NCI-H1092 treated with DMSO at 0.1 percent for 48 hours (cell line): ENCODE measurements at regions not wholly inside any gene's neighbourhood (a gene's known extent, or its start where the extent isn't known, plus 50 kb on each side); places are given as distances from the start of the nearest gene placed in this dataset.
"Not testable (repeated sequence)": the region's sequence is repeated elsewhere in the genome, so short reads cannot be mapped to it uniquely, and the experiment has no call there.

Experiments
- DNase-seq: peaks from one replicate; lab custom pipeline; 2025; lab: John Stamatoyannopoulos, UW

DNA sequence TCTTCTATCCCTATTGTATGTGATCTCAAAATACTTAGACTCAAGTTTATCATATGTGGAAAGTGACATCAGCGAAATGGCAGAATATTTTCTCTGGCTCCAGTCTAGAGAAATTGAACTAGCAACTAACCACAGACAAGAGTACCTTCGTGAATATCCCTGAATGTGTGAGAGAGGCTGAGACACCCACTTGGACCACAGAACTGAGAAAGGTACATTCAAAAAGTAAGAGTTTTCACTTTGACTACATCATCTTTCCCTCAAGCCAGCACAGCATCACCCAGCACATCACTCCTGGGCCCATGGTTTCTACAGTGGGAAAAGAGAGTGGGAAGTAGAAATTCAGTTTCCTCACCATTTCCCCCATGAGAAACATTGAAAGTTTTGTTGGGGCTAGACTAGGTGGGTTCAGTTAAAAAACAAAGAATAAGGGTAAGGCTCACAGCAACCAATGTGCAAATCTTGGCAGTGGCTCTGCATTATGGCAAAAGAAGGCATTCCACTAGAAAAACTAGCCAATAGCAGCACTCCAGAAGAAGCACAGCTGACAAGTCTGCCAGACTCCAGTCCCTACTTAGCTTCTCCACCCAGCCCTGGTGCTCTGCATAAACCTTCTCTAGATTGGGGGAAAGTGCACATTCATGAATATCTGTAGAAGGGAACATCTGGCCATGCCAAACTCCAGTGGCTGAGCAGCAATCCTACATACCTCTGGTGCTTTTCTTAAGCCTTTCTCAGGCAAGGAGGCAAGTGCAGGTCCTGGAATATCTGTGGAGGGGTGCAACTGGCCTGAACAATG, 225.6 kb upstream of the VLDLR start:
- DNase-seq = no peak

GRCh38 chr9:2396622-2397285, 224.8 kb upstream of the VLDLR start:
- DNase-seq = no peak

DNA sequence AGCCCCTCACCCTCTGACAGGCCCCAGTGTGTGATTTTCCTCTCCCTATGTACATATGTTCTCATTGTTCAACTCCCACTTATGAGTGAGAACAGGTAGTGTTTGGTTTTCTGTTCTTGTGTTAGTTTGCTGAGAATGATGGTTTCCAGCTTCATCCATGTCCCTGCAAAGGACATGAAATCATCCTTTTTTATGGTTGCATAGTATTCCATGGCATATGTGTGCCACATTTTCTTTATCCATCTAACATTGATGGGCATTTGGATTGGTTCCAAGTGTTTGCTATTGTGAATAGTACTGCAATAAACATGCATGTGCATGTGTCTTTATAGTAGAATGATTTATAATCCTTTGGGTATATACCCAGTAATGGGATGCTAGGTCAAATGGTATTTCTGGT, 223.7 kb upstream of the VLDLR start:
- not testable (repeated sequence) for DNase-seq

GRCh38 chr9:2401746-2402145, 219.8 kb upstream of the VLDLR start:
- DNase-seq = not testable (repeated sequence)

DNA sequence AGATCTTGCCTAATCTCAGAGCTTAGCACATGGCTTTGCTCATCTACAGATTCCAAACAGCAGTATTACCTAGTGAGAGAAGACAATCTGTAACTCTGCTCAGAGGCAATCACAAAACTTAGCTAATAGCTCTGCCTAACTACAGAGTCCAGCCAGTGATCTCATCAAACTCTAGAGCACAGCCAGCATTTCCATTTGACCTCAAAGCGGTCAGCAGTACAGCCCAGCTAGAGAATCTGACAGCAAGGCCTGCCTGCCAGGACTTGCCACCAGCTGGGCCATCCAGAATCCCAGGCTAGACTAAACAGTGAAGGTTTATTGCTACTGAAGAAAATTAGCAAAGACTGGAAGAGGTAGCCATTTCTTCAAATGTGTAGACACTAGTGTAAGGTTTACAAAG, 217.9 kb upstream of the VLDLR start:
- no peak for DNase-seq

- DNase-seq = no peak
Observed at GRCh38 chr9:2406252-2406651, 215.3 kb upstream of the VLDLR start.

DNA sequence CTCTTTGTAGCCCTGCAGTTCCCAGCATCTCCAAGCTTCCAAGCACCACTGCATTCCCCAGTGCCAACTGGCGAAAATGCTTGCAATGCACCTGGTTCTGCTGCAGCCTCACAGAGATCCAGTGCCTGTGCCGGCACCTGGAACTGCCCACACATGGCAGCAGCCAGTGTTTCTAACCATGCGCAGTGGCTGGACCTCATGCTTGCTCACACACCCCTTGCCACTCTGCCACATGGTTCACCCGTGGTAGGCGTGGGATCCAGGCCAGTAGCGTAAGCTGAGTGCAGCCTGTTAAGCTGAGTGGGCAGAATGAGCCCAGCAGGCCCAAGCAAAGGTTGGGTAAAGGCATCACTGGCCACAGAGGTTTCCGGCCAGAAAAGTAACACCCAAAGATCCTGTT, 214.1 kb upstream of the VLDLR start:
- no peak for DNase-seq

GRCh38 chr9:2411459-2412215, 209.9 kb upstream of the VLDLR start:
- no peak for DNase-seq

- DNase-seq = no peak
Observed at GRCh38 chr9:2413160-2413805, 208.3 kb upstream of the VLDLR start.

GRCh38 chr9:2414465-2414864, 207.1 kb upstream of the VLDLR start:
- no peak for DNase-seq

- DNase-seq = no peak
Observed at GRCh38 chr9:2415326-2415725, 206.3 kb upstream of the VLDLR start.

- DNase-seq = no peak
Observed at GRCh38 chr9:2417730-2418129, 203.9 kb upstream of the VLDLR start.

- DNase-seq = peak; percentile 59
Observed at GRCh38 chr9:2418619-2419018, 203.0 kb upstream of the VLDLR start.

DNA sequence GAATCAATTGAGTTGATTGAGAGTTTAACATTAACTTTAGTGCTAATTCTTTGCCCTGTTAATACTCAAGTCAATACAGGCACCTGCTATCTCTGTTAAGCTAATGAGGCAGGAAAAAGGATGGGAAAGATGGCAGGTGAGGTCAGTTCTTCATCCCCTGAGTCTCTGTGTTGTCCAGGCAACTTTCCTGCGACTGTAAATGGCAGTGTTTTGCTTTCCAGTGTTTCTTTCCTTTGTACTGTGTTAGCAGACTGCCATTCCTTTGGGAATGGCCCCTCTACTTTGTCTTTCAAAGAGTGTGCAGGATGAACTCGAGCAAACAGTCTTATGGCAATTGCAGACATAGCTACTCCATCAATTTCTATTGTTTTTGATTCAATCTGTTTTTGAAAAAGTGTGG, 202.2 kb upstream of the VLDLR start:
- no peak for DNase-seq

DNA sequence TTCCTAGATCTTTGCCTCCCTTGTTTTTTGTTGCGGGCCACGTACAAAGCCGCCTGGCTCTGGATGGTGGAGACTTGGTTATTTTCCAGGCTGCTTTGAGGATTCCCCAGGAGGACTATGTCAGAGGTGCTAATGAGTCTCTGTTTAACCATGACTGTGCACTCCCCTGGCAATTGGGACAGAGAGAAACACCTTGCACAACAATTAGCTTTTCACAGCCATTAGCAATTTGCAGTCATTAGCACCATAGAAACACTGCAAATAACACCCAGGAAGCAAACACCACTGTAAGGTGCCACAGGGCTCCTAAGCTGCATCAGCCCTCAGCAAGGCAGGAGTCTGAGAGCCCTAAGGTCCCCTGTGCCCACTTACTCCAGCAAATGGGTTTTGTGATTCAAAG, 201.0 kb upstream of the VLDLR start:
- DNase-seq = peak; percentile 75

GRCh38 chr9:2424619-2425033, 197.0 kb upstream of the VLDLR start:
- no peak for DNase-seq

GRCh38 chr9:2425676-2426075, 195.9 kb upstream of the VLDLR start:
- no peak for DNase-seq

DNA sequence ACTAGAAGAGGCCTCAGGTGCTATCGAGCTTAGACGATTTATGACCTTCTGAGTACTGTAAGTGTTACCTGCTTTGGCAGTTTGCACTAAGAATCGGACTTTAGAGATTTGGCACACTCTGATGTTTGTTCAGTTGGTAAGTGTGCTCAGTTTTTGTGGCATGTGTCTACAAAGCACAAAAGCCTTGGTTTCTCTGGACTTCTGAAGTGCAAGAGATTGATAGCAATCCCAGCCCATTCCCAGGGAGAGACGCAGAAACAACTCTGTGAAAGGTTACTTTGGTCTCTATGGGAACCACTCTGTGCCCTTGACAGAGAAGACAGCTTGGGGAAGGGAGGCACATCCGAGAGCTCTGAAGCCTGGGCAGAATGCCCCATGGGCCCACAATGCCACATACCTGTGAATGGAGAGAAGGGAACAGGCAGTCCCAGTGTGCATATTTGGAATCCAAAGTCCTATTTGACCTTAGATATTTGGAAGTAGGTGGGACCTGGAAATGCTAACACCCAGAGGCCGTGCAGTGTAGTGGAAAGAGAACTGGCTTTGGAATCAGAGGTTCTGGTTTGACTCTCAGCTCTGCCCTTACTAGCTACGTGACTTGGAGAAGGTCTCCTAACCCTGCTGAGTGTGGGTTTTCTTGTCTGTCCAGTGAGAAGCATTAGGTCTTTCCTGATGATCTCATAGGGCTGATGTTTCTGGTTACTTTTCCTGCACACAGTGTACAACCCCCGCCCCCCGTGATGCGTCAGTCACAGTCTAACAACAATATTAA, 194.3 kb upstream of the VLDLR start:
- peak; percentile 80 for DNase-seq

DNA sequence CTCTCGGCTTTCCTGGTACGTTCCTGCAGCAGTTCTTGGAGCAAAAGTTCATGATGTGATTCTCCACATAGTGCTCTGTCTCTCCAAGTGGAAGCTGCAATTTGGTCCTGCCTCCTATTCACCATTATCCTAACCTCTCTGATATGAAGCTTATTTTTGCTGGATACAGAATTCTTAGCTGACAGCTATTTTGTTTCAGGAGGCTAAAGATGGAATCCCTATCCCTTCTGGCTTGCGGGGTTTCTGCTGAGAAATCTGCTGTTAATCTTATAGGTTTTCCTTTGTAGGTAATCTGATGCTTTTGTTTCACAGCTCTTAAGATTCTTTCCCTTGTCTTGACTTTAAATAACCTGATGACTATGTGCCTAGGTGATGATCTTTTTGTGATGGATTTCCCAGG, 181.6 kb upstream of the VLDLR start:
- DNase-seq = no peak

GRCh38 chr9:2443933-2444332, 177.7 kb upstream of the VLDLR start:
- not testable (repeated sequence) for DNase-seq

- DNase-seq = no peak
Observed at GRCh38 chr9:2448193-2448738, 173.3 kb upstream of the VLDLR start.
